OCI-LY1 (cell line): ENCODE measurements at regions not wholly inside any gene's neighbourhood (a gene's known extent, or its start where the extent isn't known, plus 50 kb on each side); places are given as distances from the start of the nearest gene placed in this dataset.
"Not testable (repeated sequence)": the region's sequence is repeated elsewhere in the genome, so short reads cannot be mapped to it uniquely, and the experiment has no call there.

ENCODE experiments used
- H2AFZ ChIP-seq: fragments of 200-600 bp; sonication (generic), shearing (Covaris generic); 2 replicates; pipeline ENCODE4 v1.6.0; 2014; ENCODE audit warnings: antibody characterized with exemption, mild to moderate bottlenecking, low read length
- H3F3A ChIP-seq: fragments of 200-600 bp; sonication (generic), shearing (Covaris generic); 2 replicates; pipeline ENCODE4 v1.6.0; 2014; ENCODE audit warnings: mild to moderate bottlenecking, antibody characterized with exemption, low read length, moderate library complexity; ENCODE audit not compliant: insufficient read depth
- H3K27ac ChIP-seq: fragments of 200-600 bp; sonication (generic); 2 replicates; pipeline ENCODE4 v1.5.1; 2014; ENCODE audit warnings: low read length, mixed run types, mild to moderate bottlenecking, low read depth; ENCODE audit not compliant: poor library complexity, severe bottlenecking
- H3K27me3 ChIP-seq: fragments of 200-600 bp; sonication (generic); 2 replicates; pipeline ENCODE4 v1.6.0; 2014; ENCODE audit warnings: antibody characterized with exemption, mild to moderate bottlenecking, low read length, moderate library complexity; ENCODE audit not compliant: insufficient read depth
- H3K36me3 ChIP-seq: fragments of 200-600 bp; sonication (generic); 2 replicates; pipeline ENCODE4 v1.6.1; 2014; ENCODE audit warnings: mild to moderate bottlenecking, antibody characterized with exemption, low read length, moderate library complexity, mixed read lengths; ENCODE audit not compliant: insufficient read depth
- H3K4me1 ChIP-seq: fragments of 200-600 bp; sonication (generic); 2 replicates; pipeline ENCODE4 v1.5.1; 2014; ENCODE audit warnings: mild to moderate bottlenecking, low read length, moderate library complexity; ENCODE audit not compliant: insufficient read depth, severe bottlenecking
- H3K4me2 ChIP-seq: fragments of 200-600 bp; sonication (generic), shearing (Covaris generic); 2 replicates; pipeline ENCODE4 v1.6.1; 2014; ENCODE audit warnings: low read length
- H3K4me3 ChIP-seq: fragments of 200-600 bp; sonication (generic); 2 replicates; pipeline ENCODE4 v1.5.1; 2014; ENCODE audit warnings: low read length, low read depth, mild to moderate bottlenecking, mixed read lengths; ENCODE audit not compliant: poor library complexity, severe bottlenecking
- H3K79me2 ChIP-seq: fragments of 200-600 bp; shearing (Covaris generic); 2 replicates; pipeline ENCODE4 v1.6.1; 2016; ENCODE audit warnings: mixed run types, low read length, mixed read lengths; ENCODE audit not compliant: insufficient read depth
- H3K9ac ChIP-seq: fragments of 200-600 bp; sonication (generic), shearing (Covaris generic); 2 replicates; pipeline ENCODE4 v1.6.1; 2014; ENCODE audit warnings: mild to moderate bottlenecking, low read length, mixed read lengths
- H3K9me2 ChIP-seq: fragments of 200-600 bp; sonication (generic), shearing (Covaris generic); 2 replicates; pipeline ENCODE4 v1.6.1; 2014; ENCODE audit warnings: low read depth, mild to moderate bottlenecking, low read length, mixed read lengths
- H3K9me3 ChIP-seq: fragments of 200-600 bp; shearing (Covaris generic); 2 replicates; pipeline ENCODE4 v1.6.1; 2014; ENCODE audit warnings: low read length, mixed read lengths
- H4K20me1 ChIP-seq: fragments of 200-600 bp; sonication (generic), shearing (Covaris generic); 2 replicates; pipeline ENCODE4 v1.6.0; 2016; ENCODE audit warnings: mild to moderate bottlenecking, low read length; ENCODE audit not compliant: insufficient read depth
- TF ChIP-seq, protein P1 (sequence below): fragments of 200-600 bp; sonication (generic), shearing (Covaris generic); IDR thresholded peaks from 2 replicates; pipeline ENCODE4 v1.5.1; 2017; ENCODE audit warnings: mild to moderate bottlenecking, antibody characterized with exemption, low read length, moderate library complexity, mixed read lengths

DNA sequence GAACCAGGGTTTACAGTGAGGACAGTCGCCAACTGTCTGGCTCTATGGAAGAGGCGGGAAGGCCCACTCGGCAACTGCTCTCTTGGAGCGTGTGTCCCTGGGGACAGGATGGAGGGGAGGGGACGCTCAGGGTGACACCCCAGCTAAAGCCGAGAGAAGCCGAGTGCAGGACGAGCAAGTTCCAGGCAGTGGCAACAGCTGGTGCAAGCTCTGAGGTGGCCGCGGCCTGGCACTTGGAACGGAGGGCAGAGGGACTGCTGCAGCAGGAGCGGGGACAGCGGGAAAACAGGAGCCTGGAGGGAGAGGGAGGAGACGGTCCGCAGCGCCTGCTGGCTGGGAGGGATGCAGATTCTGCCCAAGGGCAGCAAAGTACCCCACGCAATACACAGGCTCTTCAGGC lies 113.8 kb upstream of the CCZ1B start:
- not testable (repeated sequence) for H3K9me2 ChIP-seq, H3F3A ChIP-seq, H3K4me1 ChIP-seq, H3K79me2 ChIP-seq, H3K9me3 ChIP-seq, H2AFZ ChIP-seq, H3K4me3 ChIP-seq, H3K4me2 ChIP-seq, H3K9ac ChIP-seq, H3K36me3 ChIP-seq, H3K27me3 ChIP-seq, H3K27ac ChIP-seq, H4K20me1 ChIP-seq

- H3K4me3 ChIP-seq, H4K20me1 ChIP-seq, H3F3A ChIP-seq, H3K4me1 ChIP-seq, H3K9me2 ChIP-seq, H3K27ac ChIP-seq, H3K4me2 ChIP-seq, H3K27me3 ChIP-seq, H3K36me3 ChIP-seq, H2AFZ ChIP-seq, H3K9ac ChIP-seq, H3K9me3 ChIP-seq, H3K79me2 ChIP-seq: not testable (repeated sequence)
These were observed 120.8 kb upstream of the CCZ1B start for GRCh38 chr7:6946873-6947272.

DNA sequence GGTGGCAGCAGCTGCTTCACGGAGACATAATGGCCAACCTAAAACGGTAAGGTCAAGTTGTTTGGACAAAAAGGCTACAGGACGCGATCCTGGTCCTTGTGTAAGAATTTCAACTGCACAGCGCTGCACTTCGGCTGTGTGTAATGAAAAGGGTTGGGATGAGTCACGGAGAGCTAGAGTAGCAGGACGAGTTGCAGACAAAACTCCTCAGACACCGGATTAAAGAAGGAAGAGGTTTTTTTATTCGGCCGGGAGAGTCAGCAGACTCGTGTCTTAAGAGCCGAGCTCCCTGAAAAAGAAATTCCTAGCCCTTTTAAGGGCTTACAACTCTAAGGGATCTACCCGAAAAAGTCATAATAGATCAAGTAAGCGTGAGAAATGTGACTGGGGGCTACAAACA lies 124.2 kb upstream of the CCZ1B start:
- H3F3A ChIP-seq = not testable (repeated sequence)

GRCh38 chr7:6951553-6951952 lies 125.5 kb upstream of the CCZ1B start:
- not testable (repeated sequence) for H2AFZ ChIP-seq, H3K36me3 ChIP-seq, H3K9me3 ChIP-seq, H3K4me2 ChIP-seq, H3K27ac ChIP-seq, H3F3A ChIP-seq, H3K79me2 ChIP-seq, H3K4me1 ChIP-seq, H3K9ac ChIP-seq, H4K20me1 ChIP-seq, H3K27me3 ChIP-seq, H3K4me3 ChIP-seq, H3K9me2 ChIP-seq

More for the DNA sequence above, 124.2 kb upstream of the CCZ1B start:
- not testable (repeated sequence) for H3K79me2 ChIP-seq, H3K4me1 ChIP-seq, H3K9me3 ChIP-seq, H3K9ac ChIP-seq, H4K20me1 ChIP-seq, H3K4me2 ChIP-seq, H3K27me3 ChIP-seq, H3K4me3 ChIP-seq, H3K9me2 ChIP-seq, H3K36me3 ChIP-seq, H3K27ac ChIP-seq, H2AFZ ChIP-seq

DNA sequence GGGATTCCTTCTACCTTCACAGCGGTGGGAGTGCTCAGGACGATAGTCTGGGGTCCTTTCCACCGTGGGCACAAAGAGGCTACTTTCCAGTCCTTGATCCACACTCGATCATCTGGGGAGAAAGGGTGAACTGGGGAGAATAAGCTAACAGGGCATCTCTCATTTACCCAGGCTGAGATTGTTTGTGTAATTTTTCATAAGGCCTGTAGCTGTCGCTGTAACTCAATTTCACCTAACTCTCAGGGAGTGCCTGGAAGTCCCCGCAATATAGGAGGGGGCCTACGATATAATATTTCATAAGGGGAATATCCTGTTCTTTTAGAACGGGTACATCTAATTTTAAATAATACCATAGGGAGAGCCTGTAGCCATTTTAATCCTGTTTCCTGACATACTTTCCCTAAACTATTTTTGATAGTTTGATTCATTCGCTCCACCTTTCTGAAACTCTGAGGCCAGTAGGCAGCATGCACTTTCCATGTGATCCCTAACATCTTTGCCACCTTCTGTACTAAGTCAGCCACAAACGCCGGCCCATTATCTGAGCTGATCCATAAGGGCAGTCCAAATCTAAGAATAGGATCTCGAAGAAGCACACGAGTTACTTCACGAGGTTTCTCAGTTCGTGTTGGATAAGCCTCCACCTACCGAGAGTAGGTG lies 127.2 kb upstream of the CCZ1B start:
- H3K9ac ChIP-seq, H3K27ac ChIP-seq, H3K9me3 ChIP-seq, H3K9me2 ChIP-seq, H3K36me3 ChIP-seq, H3K79me2 ChIP-seq, H3K27me3 ChIP-seq, H3K4me2 ChIP-seq, H3K4me1 ChIP-seq, H3F3A ChIP-seq, H2AFZ ChIP-seq, H4K20me1 ChIP-seq, H3K4me3 ChIP-seq: not testable (repeated sequence)
- TF ChIP-seq, protein P1, sequence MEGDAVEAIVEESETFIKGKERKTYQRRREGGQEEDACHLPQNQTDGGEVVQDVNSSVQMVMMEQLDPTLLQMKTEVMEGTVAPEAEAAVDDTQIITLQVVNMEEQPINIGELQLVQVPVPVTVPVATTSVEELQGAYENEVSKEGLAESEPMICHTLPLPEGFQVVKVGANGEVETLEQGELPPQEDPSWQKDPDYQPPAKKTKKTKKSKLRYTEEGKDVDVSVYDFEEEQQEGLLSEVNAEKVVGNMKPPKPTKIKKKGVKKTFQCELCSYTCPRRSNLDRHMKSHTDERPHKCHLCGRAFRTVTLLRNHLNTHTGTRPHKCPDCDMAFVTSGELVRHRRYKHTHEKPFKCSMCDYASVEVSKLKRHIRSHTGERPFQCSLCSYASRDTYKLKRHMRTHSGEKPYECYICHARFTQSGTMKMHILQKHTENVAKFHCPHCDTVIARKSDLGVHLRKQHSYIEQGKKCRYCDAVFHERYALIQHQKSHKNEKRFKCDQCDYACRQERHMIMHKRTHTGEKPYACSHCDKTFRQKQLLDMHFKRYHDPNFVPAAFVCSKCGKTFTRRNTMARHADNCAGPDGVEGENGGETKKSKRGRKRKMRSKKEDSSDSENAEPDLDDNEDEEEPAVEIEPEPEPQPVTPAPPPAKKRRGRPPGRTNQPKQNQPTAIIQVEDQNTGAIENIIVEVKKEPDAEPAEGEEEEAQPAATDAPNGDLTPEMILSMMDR = peak; percentile 22; the same call in 1 of the 2 replicates

- H3K9ac ChIP-seq, H3K79me2 ChIP-seq, H3K36me3 ChIP-seq, H3K27ac ChIP-seq, H3K4me1 ChIP-seq, H2AFZ ChIP-seq, H3K9me2 ChIP-seq, H3K9me3 ChIP-seq, H3K4me3 ChIP-seq, H3F3A ChIP-seq, H4K20me1 ChIP-seq, H3K4me2 ChIP-seq, H3K27me3 ChIP-seq: not testable (repeated sequence)
These were observed 127.7 kb upstream of the CCZ1B start for GRCh38 chr7:6953798-6954181.

DNA sequence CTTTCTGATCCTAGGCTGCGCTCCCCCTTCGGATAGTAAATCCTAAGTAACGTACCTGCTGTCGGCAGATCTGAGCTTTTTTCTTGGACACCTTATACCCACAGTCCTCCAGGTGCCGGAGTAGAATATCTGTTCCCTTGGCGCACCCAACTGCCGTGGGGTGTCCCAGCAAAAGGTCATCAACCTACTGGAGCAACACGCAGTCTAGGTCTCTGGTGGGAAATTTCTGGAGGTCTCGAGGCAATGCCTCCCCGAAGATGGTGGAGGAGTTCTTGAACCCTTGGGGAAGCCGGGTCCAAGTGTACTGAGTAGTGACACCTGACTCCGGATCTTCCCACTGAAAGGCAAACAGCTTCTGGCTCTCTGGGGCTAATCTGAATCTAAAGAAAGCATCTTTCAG lies 129.3 kb upstream of the CCZ1B start:
- not testable (repeated sequence) for H3K4me2 ChIP-seq, H3K27me3 ChIP-seq, H4K20me1 ChIP-seq, H2AFZ ChIP-seq, H3K9ac ChIP-seq, H3K36me3 ChIP-seq, H3K79me2 ChIP-seq, H3K27ac ChIP-seq, H3K9me2 ChIP-seq, H3K4me1 ChIP-seq, H3K9me3 ChIP-seq, H3K4me3 ChIP-seq, H3F3A ChIP-seq
